SK-N-SH (cell line): ENCODE measurements at regions not wholly inside any gene's neighbourhood (a gene's known extent, or its start where the extent isn't known, plus 50 kb on each side); places are given as distances from the start of the nearest gene placed in this dataset.

Experiments used
- CTCF ChIA-PET: fragments of 300-600, 350-600 bp; formaldehyde crosslinking; extraction: SDS; loops from one replicate; lab custom pipeline; 2021; lab: Yijun Ruan, JAX
- POLR2A ChIA-PET: fragments of 350-600 bp; sonication (Branson Sonifier 250); formaldehyde crosslinking; extraction: SDS; loops from one replicate; lab custom pipeline; 2020; ENCODE audit warnings: antibody characterized with exemption, inconsistent platforms; lab: Yijun Ruan, JAX
- DNase-seq: peaks from one replicate; pipeline ENCODE4 v3.0.0; 2012
- H2AFZ ChIP-seq: fragments of 200-600 bp; sonication (generic); 2 replicates; pipeline ENCODE4 v1.8.1; 2016; ENCODE audit warnings: antibody characterized with exemption, mild to moderate bottlenecking, low read depth
- H3F3A ChIP-seq: fragments of 200-600 bp; sonication (generic); replicated peaks from 2 replicates; pipeline ENCODE3; 2016; ENCODE audit warnings: antibody characterized with exemption, mild to moderate bottlenecking; ENCODE audit not compliant: insufficient read depth
- H3K27ac ChIP-seq, 2 experiments: fragments of 200-500 bp in 1 of 2; fragments of 200-600 bp in 1 of 2; sonication (Bioruptor generic) in 1 of 2; sonication (generic), shearing (Covaris generic) in 1 of 2; 2 replicates each; pipeline versions ENCODE4 v1.5.1 to v1.6.1; 2014 to 2016; ENCODE audit warnings: low read depth in 2 of 2, inconsistent platforms in 1 of 2, low read length in 1 of 2, mild to moderate bottlenecking in 1 of 2, mixed read lengths in 1 of 2
- H3K27me3 ChIP-seq: fragments of 200-600 bp; sonication (generic), shearing (Covaris generic); 2 replicates; pipeline ENCODE4 v1.6.1; 2016; ENCODE audit warnings: mixed run types; ENCODE audit not compliant: insufficient read depth
- H3K36me3 ChIP-seq, 2 experiments: fragments of 200-500 bp in 1 of 2; fragments of 200-600 bp in 1 of 2; sonication (Bioruptor generic) in 1 of 2; sonication (generic) in 1 of 2; replicated peaks in 1 of 2; 2 replicates each; pipeline versions ENCODE3 to v1.5.1; 2014 to 2016; ENCODE audit warnings: low read length in 1 of 2, mild to moderate bottlenecking in 1 of 2; ENCODE audit not compliant: insufficient read depth in 2 of 2, control insufficient read depth in 1 of 2
- H3K4me1 ChIP-seq, 2 experiments: fragments of 200-500 bp in 1 of 2; fragments of 200-600 bp in 1 of 2; sonication (Bioruptor generic) in 1 of 2; sonication (generic), shearing (Covaris generic) in 1 of 2; 2 replicates each; pipeline versions ENCODE4 v1.5.1 to v1.6.1; 2014 to 2016; ENCODE audit warnings: low read depth in 1 of 2, low read length in 1 of 2, mixed run types in 1 of 2; ENCODE audit not compliant: insufficient read depth in 2 of 2, control insufficient read depth in 1 of 2
- H3K4me2 ChIP-seq: fragments of 200-600 bp; sonication (generic), shearing (Covaris generic); 2 replicates; pipeline ENCODE4 v1.6.1; 2017; ENCODE audit warnings: mixed run types
- H3K4me3 ChIP-seq, 2 experiments: fragments of 200-500 bp in 1 of 2; fragments of 200-600 bp in 1 of 2; sonication (Bioruptor generic) in 1 of 2; sonication (generic), shearing (Covaris generic) in 1 of 2; 2 replicates each; pipeline versions ENCODE4 v1.5.1 to v1.8.1; 2014 to 2016; ENCODE audit warnings: low read depth in 2 of 2, inconsistent platforms in 1 of 2, low read length in 1 of 2, mild to moderate bottlenecking in 1 of 2, mixed read lengths in 1 of 2, moderate library complexity in 1 of 2
- H3K79me2 ChIP-seq: fragments of 200-600 bp; sonication (generic); 2 replicates; pipeline ENCODE4 v1.8.1; 2017; ENCODE audit warnings: mild to moderate bottlenecking; ENCODE audit not compliant: insufficient read depth
- H3K9ac ChIP-seq: fragments of 200-600 bp; sonication (generic); 2 replicates; pipeline ENCODE4 v1.6.1; 2017; ENCODE audit warnings: mixed run types
- H3K9me2 ChIP-seq: fragments of 200-600 bp; sonication (generic); 2 replicates; pipeline ENCODE4 v1.6.1; 2017; ENCODE audit warnings: mixed run types
- H3K9me3 ChIP-seq: fragments of 200-600 bp; sonication (generic); 2 replicates; pipeline ENCODE4 v1.6.1; 2017; ENCODE audit warnings: mixed run types, mild to moderate bottlenecking, moderate library complexity
- H4K20me1 ChIP-seq: fragments of 200-600 bp; sonication (generic); 2 replicates; pipeline ENCODE4 v1.6.1; 2017; ENCODE audit warnings: mild to moderate bottlenecking, mixed run types; ENCODE audit not compliant: insufficient read depth
- CHD2 ChIP-seq: fragments of 150-350 bp; IDR thresholded peaks from 2 replicates; pipeline ENCODE4 v1.6.1; 2018; ENCODE audit warnings: low read length; ENCODE audit not compliant: partially characterized antibody
- ELF1 ChIP-seq: IDR thresholded peaks from 2 replicates; pipeline ENCODE4 v1.4.0; 2012
- EP300 ChIP-seq, 2 experiments: IDR thresholded peaks; 2 replicates each; pipeline versions ENCODE4 v1.4.0 to v1.6.1; 2012; ENCODE audit warnings: borderline replicate concordance in 1 of 2, low read depth in 1 of 2, low read length in 1 of 2
- FOSL2 ChIP-seq: IDR thresholded peaks from 2 replicates; pipeline ENCODE4 v1.4.0; 2012; ENCODE audit warnings: low read depth, mild to moderate bottlenecking, moderate library complexity, borderline replicate concordance
- GABPA ChIP-seq: IDR thresholded peaks from 2 replicates; pipeline ENCODE4 v1.4.0; 2012; ENCODE audit warnings: low read depth, mild to moderate bottlenecking
- IRF3 ChIP-seq: fragments of 150-350 bp; IDR thresholded peaks from 2 replicates; pipeline ENCODE4 v1.6.1; 2016; ENCODE audit warnings: mild to moderate bottlenecking, low read depth, low read length
- JUND ChIP-seq: IDR thresholded peaks from 2 replicates; pipeline ENCODE4 v1.4.0; 2012
- MXI1 ChIP-seq: IDR thresholded peaks from 2 replicates; pipeline ENCODE4 v1.6.1; 2012; ENCODE audit warnings: mild to moderate bottlenecking, low read depth, low read length, improper control_type of control experiment
- RAD21 ChIP-seq: IDR thresholded peaks from 2 replicates; pipeline ENCODE4 v1.6.1; 2012; ENCODE audit warnings: mild to moderate bottlenecking, low read length
- RCOR1 ChIP-seq: fragments of 150-350 bp; IDR thresholded peaks from 2 replicates; pipeline ENCODE4 v1.6.1; 2017; ENCODE audit warnings: antibody characterized with exemption, low read length
- RFX5 ChIP-seq: IDR thresholded peaks from 2 replicates; pipeline ENCODE4 v1.6.1; 2012; ENCODE audit warnings: mild to moderate bottlenecking, improper control_type of control experiment, low read length
- SIN3A ChIP-seq: IDR thresholded peaks from 2 replicates; pipeline ENCODE4 v1.6.1; 2012; ENCODE audit warnings: low read depth, mild to moderate bottlenecking, low read length, moderate library complexity, borderline replicate concordance
- SMC3 ChIP-seq: IDR thresholded peaks from 2 replicates; pipeline ENCODE4 v1.6.1; 2012; ENCODE audit warnings: low read depth, low read length, improper control_type of control experiment
- TAF1 ChIP-seq: IDR thresholded peaks from 2 replicates; pipeline ENCODE4 v1.6.1; 2012; ENCODE audit warnings: low read depth, mild to moderate bottlenecking, low read length, moderate library complexity, borderline replicate concordance
- TCF12 ChIP-seq: IDR thresholded peaks from 2 replicates; pipeline ENCODE4 v1.4.0; 2012
- TEAD4 ChIP-seq: IDR thresholded peaks from 2 replicates; pipeline ENCODE4 v1.4.0; 2012; ENCODE audit warnings: mild to moderate bottlenecking, borderline replicate concordance; ENCODE audit not compliant: insufficient read depth
- YY1 ChIP-seq: IDR thresholded peaks from 2 replicates; pipeline ENCODE4 v1.4.0; 2012; ENCODE audit warnings: low read depth, mild to moderate bottlenecking
- ZBTB33 ChIP-seq: IDR thresholded peaks from 2 replicates; pipeline ENCODE4 v1.4.0; 2012; ENCODE audit warnings: low read depth, borderline replicate concordance
- WGBS: methylation state at CpG from one replicate; pipeline ENCODE4 v1.1.6; 2017; ENCODE audit warnings: low lambda C conversion rate; 5-methylcytosine and 5-hydroxymethylcytosine counted together
- TF ChIP-seq, protein P1 (sequence below): IDR thresholded peaks from 2 replicates; pipeline ENCODE4; 2012
- TF ChIP-seq, protein P2 (sequence below): IDR thresholded peaks from 2 replicates; pipeline ENCODE4 v1.6.1; 2012; ENCODE audit warnings: mild to moderate bottlenecking, low read depth, low read length, moderate library complexity

GRCh38 chr13:40096357-40096901 is 441.0 kb downstream of the COG6 start:
- no peaks in the 10 kb centered on the region for H3K79me2 ChIP-seq

GRCh38 chr13:40098246-40098645 is 442.8 kb downstream of the COG6 start:
- Histone ChIP-seq H3K27me3 (no peaks in the 10 kb centered on the region; the same call in 1 of the 2 replicates), H3K4me1 (no peaks in the 10 kb centered on the region), H3K27ac (no peak overlapping the region), H3F3A (no peaks in the 10 kb centered on the region), H3K9me3 (no peaks in the 10 kb centered on the region), H3K4me3 (no peak overlapping the region), H3K79me2 (no peaks in the 10 kb centered on the region), H2AFZ (no peak overlapping the region), H3K9me2 (no peaks in the 10 kb centered on the region), H4K20me1 (no peaks in the 10 kb centered on the region), H3K9ac (no peak overlapping the region), H3K36me3 (no peaks in the 10 kb centered on the region), H3K4me2 (no peak overlapping the region)
- DNase-seq = no peak
- WGBS = 77% methylated on average over 4 of the region's 7 CpGs
- ChIA-PET POLR2A (no interaction called here), CTCF (interaction anchor here (1.6 kb wide), 1 partner anchor 29 kb away, joined by 5 read pairs; no protein-coding TSS in a partner anchor)
- TF ChIP-seq RCOR1 (no peak), RFX5 (no peak), YY1 (no peak), IRF3 (no peak), MXI1 (no peak), ZBTB33 (no peak), GABPA (no peak), TEAD4 (no peak), ELF1 (no peak), SMC3 (no peak)
- TF ChIP-seq, protein P1, sequence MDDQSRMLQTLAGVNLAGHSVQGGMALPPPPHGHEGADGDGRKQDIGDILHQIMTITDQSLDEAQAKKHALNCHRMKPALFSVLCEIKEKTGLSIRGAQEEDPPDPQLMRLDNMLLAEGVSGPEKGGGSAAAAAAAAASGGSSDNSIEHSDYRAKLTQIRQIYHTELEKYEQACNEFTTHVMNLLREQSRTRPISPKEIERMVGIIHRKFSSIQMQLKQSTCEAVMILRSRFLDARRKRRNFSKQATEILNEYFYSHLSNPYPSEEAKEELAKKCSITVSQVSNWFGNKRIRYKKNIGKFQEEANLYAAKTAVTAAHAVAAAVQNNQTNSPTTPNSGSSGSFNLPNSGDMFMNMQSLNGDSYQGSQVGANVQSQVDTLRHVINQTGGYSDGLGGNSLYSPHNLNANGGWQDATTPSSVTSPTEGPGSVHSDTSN = no peak

More at GRCh38 chr13:40096357-40096901, 441.0 kb downstream of the COG6 start:
- H3K9me2 ChIP-seq = no peaks in the 10 kb centered on the region
- H4K20me1 ChIP-seq = no peaks in the 10 kb centered on the region
- ChIA-PET CTCF (interaction anchor here (1.1 kb wide), 2 partner anchors 11 to 28 kb away, joined by 3 to 5 read pairs; no protein-coding TSS in a partner anchor), POLR2A (no interaction called here)
- H3K9me3 ChIP-seq = no peaks in the 10 kb centered on the region
- no peak overlapping the region for H2AFZ ChIP-seq
- no peak overlapping the region for H3K4me2 ChIP-seq
- 58% methylated on average over 3 of the region's 4 CpGs for WGBS
- H3K9ac ChIP-seq = no peak overlapping the region
- H3K4me1 ChIP-seq = no peaks in the 10 kb centered on the region
- TF ChIP-seq FOSL2 (no peak), RAD21 (no peak), EP300 (IDR thresholded peaks at IDR 0.05; ENCODE audit: borderline replicate concordance in 1 of 2, low read depth in 1 of 2, low read length in 1 of 2) (no peak), RFX5 (no peak), TCF12 (no peak), RCOR1 (no peak), TAF1 (no peak), CHD2 (no peak), GABPA (no peak), JUND (no peak), SIN3A (no peak)
- TF ChIP-seq, protein P2, sequence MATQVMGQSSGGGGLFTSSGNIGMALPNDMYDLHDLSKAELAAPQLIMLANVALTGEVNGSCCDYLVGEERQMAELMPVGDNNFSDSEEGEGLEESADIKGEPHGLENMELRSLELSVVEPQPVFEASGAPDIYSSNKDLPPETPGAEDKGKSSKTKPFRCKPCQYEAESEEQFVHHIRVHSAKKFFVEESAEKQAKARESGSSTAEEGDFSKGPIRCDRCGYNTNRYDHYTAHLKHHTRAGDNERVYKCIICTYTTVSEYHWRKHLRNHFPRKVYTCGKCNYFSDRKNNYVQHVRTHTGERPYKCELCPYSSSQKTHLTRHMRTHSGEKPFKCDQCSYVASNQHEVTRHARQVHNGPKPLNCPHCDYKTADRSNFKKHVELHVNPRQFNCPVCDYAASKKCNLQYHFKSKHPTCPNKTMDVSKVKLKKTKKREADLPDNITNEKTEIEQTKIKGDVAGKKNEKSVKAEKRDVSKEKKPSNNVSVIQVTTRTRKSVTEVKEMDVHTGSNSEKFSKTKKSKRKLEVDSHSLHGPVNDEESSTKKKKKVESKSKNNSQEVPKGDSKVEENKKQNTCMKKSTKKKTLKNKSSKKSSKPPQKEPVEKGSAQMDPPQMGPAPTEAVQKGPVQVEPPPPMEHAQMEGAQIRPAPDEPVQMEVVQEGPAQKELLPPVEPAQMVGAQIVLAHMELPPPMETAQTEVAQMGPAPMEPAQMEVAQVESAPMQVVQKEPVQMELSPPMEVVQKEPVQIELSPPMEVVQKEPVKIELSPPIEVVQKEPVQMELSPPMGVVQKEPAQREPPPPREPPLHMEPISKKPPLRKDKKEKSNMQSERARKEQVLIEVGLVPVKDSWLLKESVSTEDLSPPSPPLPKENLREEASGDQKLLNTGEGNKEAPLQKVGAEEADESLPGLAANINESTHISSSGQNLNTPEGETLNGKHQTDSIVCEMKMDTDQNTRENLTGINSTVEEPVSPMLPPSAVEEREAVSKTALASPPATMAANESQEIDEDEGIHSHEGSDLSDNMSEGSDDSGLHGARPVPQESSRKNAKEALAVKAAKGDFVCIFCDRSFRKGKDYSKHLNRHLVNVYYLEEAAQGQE = no peak
- no peaks in the 10 kb centered on the region; the same call in 1 of the 2 replicates for H3K27me3 ChIP-seq
- no peaks in the 10 kb centered on the region for H3F3A ChIP-seq
- no peak overlapping the region for H3K4me3 ChIP-seq
- DNase-seq = no peak
- no peaks in the 10 kb centered on the region for H3K36me3 ChIP-seq
- H3K27ac ChIP-seq = no peak overlapping the region
